Medulla oblongata (tissue), 1 donor: ENCODE measurements at regions not wholly inside any gene's neighbourhood (a gene's known extent, or its start where the extent isn't known, plus 50 kb on each side); places are given as distances from the start of the nearest gene placed in this dataset.

Experiments
- DNase-seq: peaks from one replicate; pipeline ENCODE4 v3.0.0-alpha.2; 2015; ENCODE audit errors: extremely low spot score

DNA sequence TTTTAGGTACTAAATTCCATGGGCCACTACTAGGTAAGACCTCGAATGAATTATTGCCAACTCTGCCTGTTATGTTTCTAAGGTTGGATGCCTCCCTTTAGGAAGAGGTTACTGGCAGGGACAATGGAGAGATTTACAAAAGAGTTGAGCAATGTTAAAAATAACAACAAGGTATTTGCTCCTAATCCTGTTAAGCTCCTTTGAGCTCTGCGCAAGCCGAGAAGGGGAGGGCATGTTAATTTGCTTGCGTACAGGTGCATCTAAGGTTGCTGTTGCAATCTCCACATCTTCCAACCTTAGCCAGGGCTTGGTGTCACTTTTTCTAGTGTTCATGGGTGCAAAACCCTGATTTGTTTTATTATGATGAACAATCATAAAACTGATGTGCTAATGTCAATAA is 161.5 kb upstream of the TPM1 start:
- no peak for DNase-seq

DNA sequence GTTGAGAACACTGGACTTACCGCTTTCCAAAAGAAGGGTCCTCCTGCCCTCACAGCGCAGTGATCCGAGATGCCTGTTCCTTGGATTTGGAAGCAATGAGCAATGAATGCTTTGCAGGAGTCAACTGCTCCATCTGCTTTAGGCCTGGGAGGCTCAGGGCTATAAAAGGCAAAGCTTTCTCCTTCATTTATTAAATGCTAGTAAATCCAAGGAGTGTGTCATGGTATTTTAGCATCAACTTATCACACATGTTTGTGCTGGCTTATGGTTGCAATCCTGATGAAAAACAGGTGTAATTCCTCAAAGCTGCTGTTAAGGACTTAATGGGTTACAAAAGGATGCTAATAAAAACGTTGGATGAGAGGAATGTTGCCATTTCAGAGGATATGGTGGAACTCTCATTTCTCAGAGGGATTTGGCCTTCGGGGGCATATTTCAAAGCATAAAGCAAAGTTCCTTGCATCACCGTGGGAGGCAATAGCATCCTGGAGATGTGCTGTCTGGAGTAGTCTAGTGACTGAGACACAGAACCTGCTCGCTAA is 158.5 kb upstream of the TPM1 start:
- DNase-seq = no peak

DNA sequence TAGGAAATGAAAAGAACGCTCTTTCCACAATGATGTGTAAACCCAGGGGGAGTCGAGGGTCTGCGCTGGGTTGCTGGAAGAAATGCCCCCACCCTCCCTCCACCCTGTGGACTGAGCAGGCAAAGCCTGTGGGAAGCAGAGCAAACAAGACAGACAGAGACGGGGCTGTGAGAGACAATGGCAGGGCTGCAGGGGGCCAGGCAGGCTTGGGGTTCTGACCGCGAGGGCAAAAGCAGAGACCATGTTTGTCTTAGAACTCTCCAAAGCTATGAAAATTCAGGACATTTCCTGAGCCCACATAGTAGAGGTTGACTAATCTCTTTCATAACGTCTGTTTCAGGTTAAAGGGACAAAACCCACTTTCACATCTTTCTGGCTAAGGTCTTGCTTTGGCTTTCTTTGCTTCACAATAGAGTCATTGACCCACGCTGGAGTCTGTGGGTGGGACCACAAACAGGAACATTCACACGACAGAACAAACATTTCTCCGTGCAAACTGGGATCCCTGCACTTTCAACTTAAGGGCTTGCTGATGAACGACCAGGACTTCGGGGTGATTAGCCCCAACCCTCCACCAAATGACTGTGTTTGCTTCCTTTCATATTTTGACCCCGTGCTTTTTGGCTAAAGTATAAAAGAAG is 156.0 kb upstream of the TPM1 start:
- DNase-seq = peak; percentile 36

DNA sequence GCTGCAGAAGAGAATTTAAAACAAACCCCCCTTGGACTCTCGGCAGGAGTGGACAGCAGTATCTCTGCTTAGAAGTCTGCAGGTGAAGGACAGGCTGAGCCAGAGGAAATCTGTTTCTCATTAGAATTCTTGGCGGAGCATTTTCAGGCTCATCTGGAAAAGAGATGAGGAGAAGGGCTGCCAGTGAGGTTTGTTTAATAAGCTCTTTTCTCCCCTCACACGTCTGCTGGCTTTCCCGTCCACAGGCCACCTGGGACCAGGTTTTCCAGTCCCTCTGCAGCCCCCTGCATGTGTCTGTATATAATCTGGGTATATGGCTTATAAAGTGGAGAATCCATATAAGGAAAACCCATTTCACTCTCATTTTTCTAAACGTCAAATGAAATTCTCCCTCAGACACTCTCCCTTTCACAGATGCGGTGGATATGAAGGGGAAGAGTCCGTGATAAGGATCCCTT is 155.4 kb upstream of the TPM1 start:
- peak; percentile 12 for DNase-seq

DNA sequence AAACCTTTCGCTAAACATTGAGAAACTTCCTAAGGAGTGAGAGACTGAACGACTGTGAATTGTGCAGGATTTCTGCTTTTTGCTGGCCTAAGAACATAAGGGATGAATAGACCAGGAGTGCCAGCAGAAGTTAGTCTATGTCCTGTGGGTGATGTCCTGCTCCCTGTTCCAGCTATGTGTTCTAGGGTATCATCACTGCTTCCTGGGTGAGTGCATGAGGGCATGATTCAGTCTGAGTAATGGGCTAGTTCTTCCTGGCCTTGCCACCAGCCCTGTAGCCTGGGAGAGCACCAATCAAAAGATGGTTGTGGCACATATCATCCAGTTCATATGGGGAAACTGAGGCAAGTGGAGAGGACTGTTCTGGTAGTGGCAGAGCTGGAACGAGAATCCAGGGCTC is 153.9 kb upstream of the TPM1 start:
- no peak for DNase-seq

DNA sequence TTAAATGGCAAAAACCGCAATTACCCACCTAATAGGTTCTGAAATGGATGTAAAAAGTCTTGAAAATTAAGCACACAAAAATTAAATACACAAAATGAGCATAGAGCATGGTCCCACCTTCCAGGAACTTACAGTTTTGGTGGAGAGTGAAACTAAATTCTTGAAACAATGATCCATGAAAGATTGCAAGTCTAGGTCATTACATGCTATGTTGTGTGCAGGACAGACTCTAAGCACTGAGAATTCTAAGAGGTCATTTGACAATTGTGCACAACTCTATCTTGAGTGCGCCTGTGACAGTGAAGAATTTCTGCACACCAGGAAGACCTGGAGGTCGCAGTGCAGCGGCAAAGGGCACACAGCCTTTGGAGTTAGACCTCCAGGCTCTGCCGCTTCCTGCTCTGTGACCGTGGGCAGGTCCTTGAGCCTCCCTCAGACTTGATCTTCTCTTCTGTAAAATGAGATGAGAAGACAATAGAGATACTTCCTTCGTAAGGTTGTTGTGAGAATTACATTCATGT is 153.3 kb upstream of the TPM1 start:
- no peak for DNase-seq

DNA sequence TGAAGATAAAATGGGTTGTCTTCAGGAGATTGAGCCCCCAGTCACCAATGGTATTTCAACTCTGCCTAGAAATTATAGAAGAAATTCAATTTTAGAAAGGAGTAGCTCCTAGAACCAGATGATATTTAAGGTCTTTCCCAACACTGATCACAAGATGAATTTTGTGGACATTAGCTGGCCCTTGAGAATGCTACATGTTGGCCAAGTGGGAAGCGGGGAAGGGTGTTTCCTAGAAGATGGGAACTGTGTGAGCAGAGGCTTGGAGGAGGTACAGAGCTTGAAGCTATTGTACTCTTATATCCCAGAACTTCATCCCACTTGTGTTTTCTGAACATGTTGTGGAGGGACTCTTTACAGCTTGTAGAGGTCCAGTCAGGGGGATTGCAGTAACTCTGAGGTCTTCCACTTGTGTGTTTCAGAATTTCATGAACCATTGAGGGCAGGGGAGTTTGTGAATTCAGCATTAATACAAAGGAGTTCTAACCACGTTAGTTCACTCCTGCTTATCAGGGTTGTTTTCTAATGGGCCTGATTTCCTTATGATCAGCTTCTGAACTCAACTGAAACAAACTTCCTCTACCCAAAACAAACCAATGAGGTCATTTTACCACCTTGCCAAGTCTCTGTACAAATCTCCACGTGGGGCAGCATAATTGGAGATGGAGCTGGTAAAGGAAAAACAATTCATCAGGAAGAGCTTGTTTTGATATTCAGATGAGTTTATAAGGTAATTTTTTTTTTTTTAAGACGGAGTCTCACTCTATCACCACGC is 152.6 kb upstream of the TPM1 start:
- DNase-seq = no peak

DNA sequence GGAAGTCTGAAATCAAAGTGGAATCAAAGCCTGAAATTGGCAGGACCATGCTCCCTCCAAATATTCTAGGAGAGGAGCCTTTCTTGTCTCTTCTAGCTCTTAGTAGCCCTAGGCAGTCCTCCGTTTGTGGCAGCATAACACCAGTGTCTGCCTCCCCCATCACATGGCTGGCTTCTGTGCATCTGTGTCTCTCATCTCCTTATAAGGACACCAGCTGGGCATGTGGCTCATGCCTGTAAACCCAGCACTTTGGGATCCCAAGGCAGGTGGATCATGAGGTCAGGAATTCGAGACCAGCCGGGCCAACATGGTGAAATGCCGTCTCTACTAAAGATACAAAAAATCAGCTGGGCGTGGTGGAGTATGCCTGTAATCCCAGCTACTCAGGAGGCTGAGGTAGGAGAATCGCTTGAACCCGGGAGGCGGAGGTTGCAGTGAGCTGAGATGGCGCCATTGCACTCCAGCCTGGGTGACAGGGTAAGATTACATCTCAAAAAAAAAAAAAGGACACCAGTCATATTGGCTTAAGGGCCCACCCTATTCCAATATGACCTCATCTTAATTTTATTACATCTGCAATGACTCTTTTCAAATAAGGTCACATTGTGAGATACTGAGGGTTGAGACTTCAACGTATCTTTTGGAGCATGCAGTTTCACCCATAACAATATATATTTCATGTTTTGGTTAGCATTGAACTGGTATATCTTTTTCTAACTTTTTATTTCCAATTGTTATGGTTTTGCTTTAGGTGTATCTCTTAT is 148.0 kb upstream of the TPM1 start:
- no peak for DNase-seq

DNA sequence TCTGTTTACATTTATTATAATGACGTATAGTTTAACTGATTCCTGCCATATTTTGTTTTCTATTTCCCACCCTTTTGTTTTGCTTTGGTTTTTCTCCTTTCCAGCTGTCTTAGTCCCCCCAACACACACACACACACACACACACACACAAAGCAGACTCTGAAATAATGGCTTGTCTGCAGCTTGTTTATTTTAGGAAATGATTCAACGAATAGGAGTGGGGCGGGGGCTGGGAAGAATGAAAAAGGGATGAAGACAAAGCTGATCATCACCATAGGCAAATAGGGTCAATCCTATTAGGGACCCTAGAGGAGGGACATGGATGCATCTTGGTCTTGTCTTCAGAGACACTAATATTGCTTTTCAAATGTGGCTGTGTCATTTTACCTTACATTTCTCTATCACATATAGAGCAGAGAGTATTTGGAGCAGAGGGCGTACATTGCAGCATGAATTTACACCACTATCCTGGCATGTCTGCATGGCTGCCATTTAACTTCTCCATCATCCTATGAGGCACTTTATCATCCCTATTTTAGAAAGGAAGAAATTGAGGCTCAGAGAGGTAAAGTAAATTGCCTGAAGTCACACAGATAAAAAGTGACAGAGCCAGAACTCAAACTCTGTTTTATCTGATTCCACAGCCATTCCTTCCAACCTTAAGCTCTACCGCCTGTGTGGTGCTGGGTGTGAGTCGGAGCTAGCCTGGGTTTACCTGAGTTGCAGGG is 147.2 kb upstream of the TPM1 start:
- no peak for DNase-seq

DNA sequence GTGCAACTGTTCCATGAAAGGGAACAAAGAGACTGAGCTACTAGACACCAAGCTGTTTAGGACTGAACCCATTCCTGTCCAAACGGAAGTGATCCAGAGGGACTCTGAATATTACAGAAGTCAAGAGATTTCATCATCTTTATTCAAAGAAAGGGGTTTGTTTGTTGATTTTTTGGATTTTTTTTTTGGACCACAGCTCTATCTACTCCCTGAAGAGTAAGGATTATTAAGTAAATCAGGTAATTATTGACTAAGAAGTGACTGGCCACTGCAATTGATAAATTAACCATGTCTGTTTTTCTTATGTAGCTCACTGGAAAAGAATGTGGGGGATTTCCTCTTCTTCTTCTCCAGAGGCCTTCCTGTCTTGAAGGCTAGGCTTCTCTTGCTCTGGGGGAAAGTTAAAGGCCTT is 146.6 kb upstream of the TPM1 start:
- DNase-seq = no peak

DNA sequence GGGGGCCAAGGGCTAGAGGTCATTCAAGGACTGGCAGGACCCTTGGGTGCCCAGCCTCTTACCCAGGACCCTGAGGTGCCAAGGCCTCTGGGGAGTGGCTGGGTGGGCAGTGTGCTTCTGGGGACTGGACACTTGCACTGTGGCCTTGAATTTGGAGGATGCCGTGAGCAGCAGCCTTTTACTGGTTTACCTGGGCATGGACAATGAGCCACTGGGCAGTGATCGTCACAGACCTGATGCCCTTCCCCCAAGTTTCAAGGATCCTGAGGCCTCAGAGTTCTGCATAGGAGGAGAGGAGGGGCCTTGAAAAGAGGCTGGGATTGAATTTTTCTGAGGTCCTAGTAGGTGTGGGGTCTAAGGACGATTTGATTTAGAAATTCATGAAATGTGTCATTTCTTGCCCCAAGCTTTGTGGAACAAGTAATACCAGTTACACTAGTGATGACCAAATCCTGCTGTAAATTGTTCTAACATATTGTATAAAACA is 146.1 kb upstream of the TPM1 start:
- DNase-seq = no peak

DNA sequence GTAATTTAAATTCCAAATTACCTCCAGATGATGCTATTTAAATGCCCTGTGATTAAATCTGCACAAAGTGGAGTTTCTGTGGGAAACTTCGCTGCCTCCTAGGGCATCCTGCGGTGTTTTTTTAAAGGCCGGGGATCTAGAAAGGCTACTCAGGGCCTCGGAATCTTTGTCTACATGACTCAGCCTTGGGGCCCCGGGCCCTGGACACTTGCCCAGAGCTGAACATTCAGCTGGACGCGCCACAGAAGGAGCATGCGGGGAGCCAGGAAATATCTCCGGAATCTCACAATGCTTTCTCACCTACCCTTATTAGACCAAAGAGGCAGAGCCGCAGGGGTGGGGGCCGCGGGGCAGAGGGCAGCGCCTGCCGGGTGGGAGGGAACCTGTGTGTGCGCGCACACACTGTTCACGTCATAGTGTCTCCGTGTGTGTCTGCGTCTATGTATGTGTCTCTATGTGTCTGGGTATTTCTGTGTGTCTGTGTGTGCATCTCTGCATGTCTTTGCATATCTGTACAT is 145.5 kb upstream of the TPM1 start:
- peak; percentile 27 for DNase-seq

DNA sequence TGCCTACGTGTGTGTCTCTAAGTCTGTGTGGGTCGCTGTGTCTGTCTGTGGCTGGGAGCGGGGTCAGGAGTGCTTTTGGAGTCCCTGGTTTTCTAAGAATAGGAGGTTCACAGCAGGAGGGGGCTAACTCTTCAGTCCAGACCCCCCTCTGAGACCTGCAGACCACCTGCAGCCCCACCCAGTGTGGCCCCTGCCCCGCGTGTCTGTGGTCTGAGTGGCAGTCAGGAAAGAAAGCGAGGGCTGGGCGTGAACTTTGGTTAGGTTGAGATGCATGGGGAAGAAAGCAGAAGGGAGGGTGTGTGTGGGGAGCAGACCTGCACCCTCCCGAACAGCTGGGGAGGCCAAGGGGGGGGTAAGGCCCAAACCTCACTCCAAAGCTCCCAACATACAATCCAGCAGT is 144.9 kb upstream of the TPM1 start:
- DNase-seq = no peak

DNA sequence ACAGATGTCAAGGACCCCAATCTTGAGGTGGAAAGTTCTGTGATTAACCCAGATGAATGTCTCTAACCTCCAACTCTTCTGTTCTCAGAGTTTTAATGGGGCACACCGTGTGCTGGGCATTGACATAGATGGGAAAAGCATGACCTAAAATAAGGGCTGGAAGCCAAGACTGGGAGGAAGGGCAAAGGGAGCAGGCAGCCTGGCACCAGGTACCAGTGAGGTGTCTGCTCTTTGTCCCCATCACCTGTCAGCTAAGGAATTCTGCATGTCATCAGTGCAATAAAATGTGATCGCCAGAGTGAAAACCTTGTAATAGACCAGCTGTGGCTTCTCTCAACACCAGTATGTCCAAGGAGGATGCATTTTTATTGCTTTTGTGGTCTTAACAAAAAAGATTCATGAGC is 143.5 kb upstream of the TPM1 start:
- no peak for DNase-seq

DNA sequence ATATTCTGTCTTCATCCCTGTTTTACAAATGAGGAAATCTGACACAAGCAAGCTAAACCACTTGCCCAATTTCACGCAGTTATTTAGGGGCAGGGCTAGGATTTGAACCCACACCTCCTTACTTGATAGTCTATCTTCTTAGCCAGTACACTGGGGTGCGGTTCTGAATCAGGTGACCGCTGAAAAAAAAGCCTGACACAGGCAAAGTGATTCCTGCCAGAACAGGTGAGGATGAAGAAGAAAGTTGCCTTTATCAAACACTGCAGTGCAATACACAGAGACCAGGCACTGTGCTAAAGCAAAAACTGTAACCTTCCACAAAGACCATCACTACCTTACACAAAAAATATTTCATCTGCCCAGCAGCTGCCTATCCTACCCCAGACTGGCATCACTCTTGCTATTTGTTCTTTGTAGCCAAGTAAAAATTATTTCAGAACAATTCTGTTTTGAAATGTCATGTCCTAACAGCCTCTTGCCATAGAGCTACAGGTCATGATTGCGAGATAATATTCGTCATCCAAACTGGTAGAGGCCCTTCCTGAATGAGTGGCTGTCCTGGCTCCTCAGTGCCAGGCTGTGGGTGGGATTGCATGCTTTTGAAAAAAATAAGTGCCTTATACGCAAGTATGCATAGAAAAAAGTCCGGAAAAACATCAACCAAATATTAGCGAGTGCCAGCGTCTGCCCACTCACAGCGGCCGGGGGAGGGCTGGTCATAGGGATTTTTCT is 142.3 kb upstream of the TPM1 start:
- no peak for DNase-seq

DNA sequence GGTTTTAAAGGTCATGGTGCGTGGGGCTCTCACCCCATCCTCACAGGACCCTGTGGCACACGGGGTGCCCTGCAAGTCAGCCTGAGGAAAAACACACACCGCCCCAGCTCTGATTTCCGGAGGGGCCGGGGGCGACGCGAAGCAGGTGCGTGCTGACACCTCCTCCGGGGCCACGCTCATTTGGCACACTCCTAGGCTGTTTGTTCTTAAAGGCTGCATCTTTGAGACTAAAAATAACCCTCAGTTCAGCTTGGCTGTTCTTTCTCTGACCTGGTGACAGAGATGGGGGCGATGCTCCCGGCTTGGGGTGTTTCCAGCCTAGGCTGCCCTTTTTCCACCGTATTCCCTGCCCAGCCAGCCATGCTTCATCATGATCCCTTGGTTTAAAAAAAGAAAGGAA is 141.5 kb upstream of the TPM1 start:
- DNase-seq = no peak

DNA sequence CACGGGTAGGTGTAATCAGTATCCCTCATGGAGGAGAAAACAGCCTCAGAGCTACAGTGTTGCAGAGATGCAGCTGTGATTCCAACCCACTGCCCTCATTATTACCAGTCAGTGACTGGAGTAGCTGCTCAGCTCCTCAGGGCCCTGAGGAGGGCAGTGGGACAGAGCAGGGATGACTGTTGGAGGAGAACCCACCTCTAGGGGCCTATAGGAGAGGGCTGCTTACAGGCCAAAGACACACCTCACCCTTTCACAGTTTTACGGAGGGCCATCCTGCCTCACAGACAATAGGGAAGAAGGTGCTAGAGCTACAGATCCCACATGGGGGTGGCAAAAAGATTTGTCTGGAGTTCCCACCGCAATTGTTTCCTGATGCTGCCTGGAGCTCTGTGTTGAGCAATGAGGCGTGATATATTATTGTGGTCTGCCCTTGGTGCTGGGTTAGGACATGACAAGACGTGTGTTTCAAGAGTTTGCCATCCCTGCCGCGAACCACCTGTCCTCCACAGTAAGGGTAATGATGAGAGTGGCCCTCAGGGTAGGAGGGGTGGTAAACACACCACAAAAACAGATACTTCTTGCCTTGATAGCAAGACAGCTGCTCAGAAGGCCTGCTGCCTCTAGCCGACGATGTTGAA is 140.5 kb upstream of the TPM1 start:
- no peak for DNase-seq

DNA sequence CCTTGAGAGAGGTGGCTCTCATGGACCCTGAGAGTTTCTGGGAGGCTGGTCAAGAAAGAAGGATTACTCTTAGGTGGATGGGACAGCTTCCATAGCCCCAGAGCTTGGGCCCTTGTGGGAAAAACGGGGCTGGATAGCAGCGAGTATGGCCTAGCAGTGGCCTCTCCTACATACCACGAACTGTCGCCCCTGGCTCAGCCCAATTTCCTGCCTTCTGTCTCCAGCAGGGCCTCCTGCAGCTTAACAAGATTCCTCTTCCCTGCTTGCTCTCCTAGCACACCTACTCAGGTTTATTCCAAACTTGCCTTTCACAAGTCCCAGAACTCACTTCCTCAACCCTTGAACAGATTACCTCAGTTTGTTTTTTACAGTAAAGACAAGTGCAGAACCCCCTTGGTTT is 139.7 kb upstream of the TPM1 start:
- no peak for DNase-seq

DNA sequence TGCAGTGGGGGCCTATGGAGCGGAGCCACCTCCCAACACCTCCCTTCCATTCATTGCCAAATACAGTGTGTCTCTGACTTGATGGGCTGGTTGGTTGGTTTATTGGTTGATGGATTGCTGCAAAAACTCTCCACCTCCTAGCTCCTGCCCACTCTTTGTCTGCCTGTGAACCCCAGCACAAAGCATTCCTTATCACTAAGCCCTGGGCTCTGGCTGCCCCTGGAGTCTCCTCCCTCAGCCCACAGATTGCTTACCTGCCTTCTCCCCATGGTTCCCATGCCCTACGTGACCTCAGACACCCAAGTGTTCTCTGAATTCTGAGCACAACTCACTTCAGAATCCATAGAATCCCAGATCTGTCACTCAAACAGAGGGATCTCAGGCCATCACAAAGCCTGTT is 139.1 kb upstream of the TPM1 start:
- no peak for DNase-seq
